MCF 10A (cell line): ENCODE measurements at regions not wholly inside any gene's neighbourhood (a gene's known extent, or its start where the extent isn't known, plus 50 kb on each side); places are given as distances from the start of the nearest gene placed in this dataset.
"Not testable (repeated sequence)": the region's sequence is repeated elsewhere in the genome, so short reads cannot be mapped to it uniquely, and the experiment has no call there.

Source experiments
- BruUV-seq: library from RNA; stranded (reverse); fragments of 400-500 nt; replicated peaks from 2 replicates; lab custom pipeline; 2021; lab: Mats Ljungman, UMichigan
- CTCF ChIA-PET: fragments of 300-600 bp; sonication (Branson Sonifier 250); formaldehyde crosslinking; extraction: SDS; loops from one replicate; lab custom pipeline; 2021; ENCODE audit warnings: antibody characterized with exemption, inconsistent platforms; lab: Yijun Ruan, JAX
- POLR2A ChIA-PET: fragments of 300-600, 350-650 bp; sonication (Branson Sonifier 250); formaldehyde crosslinking; extraction: SDS; loops from one replicate; lab custom pipeline; 2020; ENCODE audit warnings: antibody characterized with exemption, inconsistent platforms; lab: Yijun Ruan, JAX
- DNase-seq: peaks from one replicate; pipeline ENCODE4 v3.0.0-alpha.2; 2018; ENCODE audit not compliant: unreplicated experiment
- H3K27ac Mint-ChIP-seq: one replicate; pipeline ENCODE4 v1.8.0; 2022; ENCODE audit warnings: mild to moderate bottlenecking, low read depth, mixed read lengths; ENCODE audit not compliant: unreplicated experiment
- H3K27me3 Mint-ChIP-seq: one replicate; pipeline ENCODE4 v1.8.0; 2022; ENCODE audit warnings: mixed read lengths; ENCODE audit not compliant: insufficient read depth, unreplicated experiment
- H3K36me3 Mint-ChIP-seq: one replicate; pipeline ENCODE4 v1.8.0; 2022; ENCODE audit warnings: mild to moderate bottlenecking, moderate library complexity, mixed read lengths; ENCODE audit not compliant: insufficient read depth, unreplicated experiment
- H3K4me1 Mint-ChIP-seq: one replicate; pipeline ENCODE4 v1.8.0; 2022; ENCODE audit warnings: mixed read lengths; ENCODE audit not compliant: insufficient read depth, unreplicated experiment
- H3K4me3 Mint-ChIP-seq: one replicate; pipeline ENCODE4 v1.8.0; 2022; ENCODE audit warnings: mild to moderate bottlenecking, moderate library complexity, mixed read lengths; ENCODE audit not compliant: unreplicated experiment
- H3K9me3 Mint-ChIP-seq: one replicate; pipeline ENCODE4 v1.8.0; 2022; ENCODE audit warnings: mixed read lengths; ENCODE audit not compliant: unreplicated experiment
- CTCF ChIP-seq: fragments of 200-600 bp; IDR thresholded peaks from one replicate; pipeline ENCODE4 v1.8.0; 2022; ENCODE audit warnings: antibody characterized with exemption, mild to moderate bottlenecking; ENCODE audit not compliant: unreplicated experiment
- intact Hi-C: fragments of 100-400 bp; cut with micrococcal nuclease; formaldehyde crosslinking; loops from 2 replicates; pipeline ENCODE4 v1.14.1; 2022

- BruUV-seq: no TSS peak
- ChIA-PET POLR2A (no interaction called here), CTCF (no interaction called here)
- H3K9me3 Mint-ChIP-seq: no peaks in the 10 kb centered on the region
- no peak for DNase-seq
- no peaks in the 10 kb centered on the region for H3K4me1 Mint-ChIP-seq
- no peak overlapping the region for H3K27ac Mint-ChIP-seq
- H3K27me3 Mint-ChIP-seq: no peaks in the 10 kb centered on the region
- no peak overlapping the region for H3K4me3 Mint-ChIP-seq
- intact Hi-C loops: no loop called here
- TF ChIP-seq CTCF: no peak
- H3K36me3 Mint-ChIP-seq: no peaks in the 10 kb centered on the region
Measured at GRCh38 chr11:25483915-25484635, 847.9 kb upstream of the ANO3 start.

GRCh38 chr11:25485315-25485714 is 846.6 kb upstream of the ANO3 start:
- ChIA-PET POLR2A (no interaction called here), CTCF (no interaction called here)
- TF ChIP-seq CTCF: no peak
- Mint-ChIP-seq H3K4me3 (no peak overlapping the region), H3K4me1 (no peaks in the 10 kb centered on the region), H3K27me3 (no peaks in the 10 kb centered on the region), H3K27ac (no peak overlapping the region), H3K36me3 (no peaks in the 10 kb centered on the region), H3K9me3 (no peaks in the 10 kb centered on the region)
- intact Hi-C loops: no loop called here
- DNase-seq: no peak
- no TSS peak for BruUV-seq

DNA sequence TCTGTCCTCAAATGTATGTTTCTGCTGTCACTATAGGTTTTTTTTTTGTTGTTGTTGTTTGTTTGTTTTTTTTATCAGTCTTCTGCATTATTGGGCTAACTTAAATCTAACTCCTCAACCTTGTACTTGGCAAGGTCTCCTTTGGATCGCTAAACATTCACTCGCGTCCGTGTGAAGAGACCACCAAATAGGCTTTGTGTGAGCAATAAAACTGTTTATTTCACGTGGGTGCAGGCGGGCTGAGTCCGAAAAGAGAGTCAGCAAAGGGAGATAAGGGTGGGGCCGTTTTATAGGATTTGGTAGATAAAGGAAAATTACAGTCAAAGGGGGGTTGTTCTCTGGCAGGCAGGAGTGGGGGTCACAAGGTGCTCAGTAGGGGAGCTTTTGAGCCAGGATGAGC is 845.6 kb upstream of the ANO3 start:
- H3K4me3 Mint-ChIP-seq, intact Hi-C loops, POLR2A ChIA-PET, H3K36me3 Mint-ChIP-seq, CTCF ChIA-PET, DNase-seq, H3K9me3 Mint-ChIP-seq, H3K27ac Mint-ChIP-seq, H3K27me3 Mint-ChIP-seq, H3K4me1 Mint-ChIP-seq, BruUV-seq: not testable (repeated sequence)

DNA sequence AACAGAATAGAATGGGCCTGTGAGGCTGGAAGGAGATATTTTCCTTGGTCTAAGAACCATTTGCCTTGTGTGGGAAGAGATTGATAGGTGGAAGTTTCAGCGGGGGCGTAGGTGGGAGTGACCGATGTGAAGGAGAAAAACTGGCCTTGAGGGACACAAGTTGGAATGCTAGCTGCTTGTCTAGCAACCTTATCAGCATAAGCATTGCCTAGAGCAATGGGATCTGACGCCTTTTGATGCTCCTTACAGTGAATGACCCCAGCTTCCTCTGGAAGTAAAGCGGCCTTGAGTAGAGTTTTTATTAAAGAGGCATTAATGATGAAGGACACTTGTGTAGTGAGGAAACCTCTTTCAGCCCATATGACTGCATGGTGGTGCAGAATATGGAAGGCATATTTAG is 843.8 kb upstream of the ANO3 start:
- H3K4me1 Mint-ChIP-seq, DNase-seq, H3K4me3 Mint-ChIP-seq, BruUV-seq, H3K27me3 Mint-ChIP-seq, POLR2A ChIA-PET, H3K36me3 Mint-ChIP-seq, H3K27ac Mint-ChIP-seq, intact Hi-C loops, CTCF ChIA-PET, H3K9me3 Mint-ChIP-seq: not testable (repeated sequence)

- H3K9me3 Mint-ChIP-seq, H3K36me3 Mint-ChIP-seq, H3K27ac Mint-ChIP-seq, POLR2A ChIA-PET, H3K4me3 Mint-ChIP-seq, BruUV-seq, CTCF ChIA-PET, H3K4me1 Mint-ChIP-seq, intact Hi-C loops, DNase-seq, H3K27me3 Mint-ChIP-seq: not testable (repeated sequence)
Measured at GRCh38 chr11:25501426-25501825, 830.5 kb upstream of the ANO3 start.
